HepG2 (cell line): ENCODE measurements at regions not wholly inside any gene's neighbourhood (a gene's known extent, or its start where the extent isn't known, plus 50 kb on each side); places are given as distances from the start of the nearest gene placed in this dataset.

Experiments used
- CTCF ChIP-seq: sonication (generic); formaldehyde crosslinking; IDR thresholded peaks from 2 replicates; pipeline ENCODE4 v1.5.0; 2020; ENCODE audit warnings: mild to moderate bottlenecking, missing genetic modification reagents, moderate library complexity
- HDAC6 ChIP-seq: fragments of 200-600 bp; sonication (generic); IDR thresholded peaks from 2 replicates; pipeline ENCODE4 v1.7.0; 2017; ENCODE audit warnings: mild to moderate bottlenecking, antibody characterized with exemption, low read length, low read depth
- HOXD1 ChIP-seq: sonication (generic); formaldehyde crosslinking; IDR thresholded peaks from 2 replicates; pipeline ENCODE4 v1.5.0; 2020; ENCODE audit warnings: missing genetic modification reagents
- PBX3 ChIP-seq: sonication (generic); formaldehyde crosslinking; IDR thresholded peaks from 2 replicates; pipeline ENCODE4 v1.8.1; 2023; ENCODE audit warnings: missing genetic modification reagents, inconsistent platforms, borderline replicate concordance
- SRY ChIP-seq: sonication (generic); formaldehyde crosslinking; IDR thresholded peaks from 2 replicates; pipeline ENCODE4 v1.8.0; 2022; ENCODE audit warnings: mild to moderate bottlenecking, missing genetic modification reagents
- SUZ12 ChIP-seq: fragments of 150-350 bp; IDR thresholded peaks from 2 replicates; pipeline ENCODE4 v1.6.1; 2014; ENCODE audit warnings: low read depth, low read length
- TMF1 ChIP-seq: sonication (generic); formaldehyde crosslinking; IDR thresholded peaks from 2 replicates; pipeline ENCODE4 v1.8.1; 2022; ENCODE audit warnings: low read depth, missing genetic modification reagents
- ZBTB38 ChIP-seq: sonication (generic); formaldehyde crosslinking; IDR thresholded peaks from 2 replicates; pipeline ENCODE4 v1.5.1; 2020; ENCODE audit warnings: mild to moderate bottlenecking, missing genetic modification reagents
- ZBTB40 ChIP-seq, 2 experiments: fragments of 450-650 bp in 1 of 2; sonication (generic) in 1 of 2; formaldehyde crosslinking in 1 of 2; IDR thresholded peaks; 2 replicates each; pipeline versions ENCODE4 v1.6.1 to v1.8.0; 2016 to 2022; ENCODE audit warnings: antibody characterized with exemption in 1 of 2, mild to moderate bottlenecking in 1 of 2, missing genetic modification reagents in 1 of 2
- ZFP82 ChIP-seq: sonication (generic); formaldehyde crosslinking; IDR thresholded peaks from 2 replicates; pipeline ENCODE4 v1.5.1; 2020; ENCODE audit warnings: mild to moderate bottlenecking, missing genetic modification reagents, borderline replicate concordance
- ZNF276 ChIP-seq: sonication (generic); formaldehyde crosslinking; IDR thresholded peaks from 2 replicates; pipeline ENCODE4 v1.4.0; 2020; ENCODE audit warnings: mild to moderate bottlenecking, low read depth, missing genetic modification reagents
- ZNF383 ChIP-seq: sonication (generic); formaldehyde crosslinking; IDR thresholded peaks from 2 replicates; pipeline ENCODE4 v1.4.0; 2020; ENCODE audit warnings: missing genetic modification reagents, mild to moderate bottlenecking, borderline replicate concordance
- ZNF746 ChIP-seq: sonication (generic); formaldehyde crosslinking; IDR thresholded peaks from 2 replicates; pipeline ENCODE4 v1.8.0; 2022; ENCODE audit warnings: mild to moderate bottlenecking, missing genetic modification reagents
- ZSCAN25 ChIP-seq: sonication (generic); formaldehyde crosslinking; IDR thresholded peaks from 2 replicates; pipeline ENCODE4 v1.8.0; 2022; ENCODE audit warnings: mild to moderate bottlenecking, missing genetic modification reagents
- TF ChIP-seq, protein P1 (sequence below): sonication (generic); formaldehyde crosslinking; IDR thresholded peaks from 2 replicates; pipeline ENCODE4 v1.5.0; 2020; ENCODE audit warnings: missing genetic modification reagents

- TF ChIP-seq ZBTB40 (IDR thresholded peaks at IDR 0.05) (no peak), ZBTB40 (CRISPR knock-in tag; IDR thresholded peaks at IDR 0.05) (no peak), ZFP82 (CRISPR knock-in tag) (no peak), PBX3 (no peak), ZBTB38 (CRISPR knock-in tag) (peak; percentile 20; the same call in 1 of the 2 replicates), SRY (CRISPR knock-in tag) (no peak), ZNF746 (CRISPR knock-in tag) (no peak), ZSCAN25 (CRISPR knock-in tag) (no peak), CTCF (CRISPR knock-in tag) (peak; percentile 42; the same call in 1 of the 2 replicates), TMF1 (no peak), ZNF276 (no peak), HDAC6 (no peak), SUZ12 (no peak), HOXD1 (CRISPR knock-in tag) (no peak), ZNF383 (no peak)
- TF ChIP-seq, protein P1, sequence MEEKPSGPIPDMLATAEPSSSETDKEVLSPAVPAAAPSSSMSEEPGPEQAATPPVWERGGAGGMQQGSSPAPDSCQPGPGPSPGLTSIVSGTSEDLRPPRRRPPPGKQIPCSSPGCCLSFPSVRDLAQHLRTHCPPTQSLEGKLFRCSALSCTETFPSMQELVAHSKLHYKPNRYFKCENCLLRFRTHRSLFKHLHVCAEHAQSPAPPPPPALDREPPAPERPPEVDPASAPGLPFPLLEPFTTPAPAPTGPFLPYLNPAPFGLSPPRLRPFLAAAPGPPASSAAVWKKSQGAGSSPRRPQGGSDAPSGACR, result no peak
Observed at GRCh38 chr4:189364032-189364449, 576.6 kb upstream of the FRG1 start (continued).
